DND-41 (cell line): ENCODE measurements at regions not wholly inside any gene's neighbourhood (a gene's known extent, or its start where the extent isn't known, plus 50 kb on each side); places are given as distances from the start of the nearest gene placed in this dataset.
A peak's percentile ranks its signal among the peaks of the same experiment; 100 is the strongest.

Experiments used
- ATAC-seq: fragments of 200-7000 bp; cut with Tn5 transposase; 3 replicates; pipeline ENCODE4 v1.9.1; 2021; ENCODE audit warnings: low read depth; ENCODE audit not compliant: insufficient read depth
- DNase-seq: peaks from one replicate; pipeline ENCODE4 v3.0.0-alpha.2; 2020
- H2AFZ ChIP-seq: 2 replicates; pipeline ENCODE4 v1.6.0; 2012; ENCODE audit warnings: low read depth, low read length
- H3K27ac ChIP-seq: 2 replicates; pipeline ENCODE4 v1.5.1; 2012; ENCODE audit warnings: low read length, inconsistent platforms
- H3K27me3 ChIP-seq: fragments of 200-600 bp; sonication (generic); 2 replicates; pipeline ENCODE4 v1.6.0; 2012; ENCODE audit warnings: low read length, mild to moderate bottlenecking, inconsistent platforms; ENCODE audit not compliant: insufficient read depth, poor library complexity
- H3K36me3 ChIP-seq: 2 replicates; pipeline ENCODE4 v1.5.1; 2012; ENCODE audit warnings: low read length, inconsistent platforms; ENCODE audit not compliant: insufficient read depth
- H3K4me1 ChIP-seq: 2 replicates; pipeline ENCODE4 v1.5.1; 2012; ENCODE audit warnings: mild to moderate bottlenecking, low read length; ENCODE audit not compliant: insufficient read depth
- H3K4me2 ChIP-seq: 2 replicates; pipeline ENCODE4 v1.6.0; 2012; ENCODE audit warnings: mild to moderate bottlenecking, moderate library complexity, low read length, inconsistent platforms; ENCODE audit not compliant: insufficient read depth
- H3K4me3 ChIP-seq, 2 experiments: fragments of 200-600 bp in 1 of 2; shearing (Covaris generic) in 1 of 2; 2 replicates each; pipeline ENCODE4 v1.5.1; 2012 to 2016; ENCODE audit warnings: inconsistent platforms in 2 of 2, low read length in 2 of 2, mild to moderate bottlenecking in 2 of 2, low read depth in 1 of 2, moderate library complexity in 1 of 2
- H3K79me2 ChIP-seq: 2 replicates; pipeline ENCODE4 v1.6.0; 2012; ENCODE audit warnings: low read length, inconsistent platforms; ENCODE audit not compliant: insufficient read depth
- H3K9ac ChIP-seq: 2 replicates; pipeline ENCODE4 v1.6.0; 2012; ENCODE audit warnings: low read depth, mild to moderate bottlenecking, inconsistent platforms, low read length, moderate library complexity
- H3K9me3 ChIP-seq: 2 replicates; pipeline ENCODE4 v1.5.1; 2012; ENCODE audit warnings: low read length, moderate library complexity, mild to moderate bottlenecking, inconsistent platforms; ENCODE audit not compliant: insufficient read depth, severe bottlenecking
- H4K20me1 ChIP-seq: 2 replicates; pipeline ENCODE4 v1.6.0; 2012; ENCODE audit warnings: low read length; ENCODE audit not compliant: insufficient read depth
- EZH2 ChIP-seq: IDR thresholded peaks from 3 replicates; pipeline ENCODE4 v1.6.1; 2012; ENCODE audit warnings: borderline replicate concordance, low read depth, mild to moderate bottlenecking, moderate library complexity, low read length, inconsistent platforms; ENCODE audit not compliant: severe bottlenecking
- TF ChIP-seq, protein P1 (sequence below): IDR thresholded peaks from 2 replicates; pipeline ENCODE4 v1.5.1; 2012; ENCODE audit warnings: borderline replicate concordance, low read length, moderate library complexity, mild to moderate bottlenecking; ENCODE audit not compliant: poor library complexity, severe bottlenecking; ENCODE audit errors: extremely low read depth

GRCh38 chr2:194104687-194105086 is 1552.3 kb upstream of the SLC39A10 start:
- Histone ChIP-seq H4K20me1 (no peaks in the 10 kb centered on the region), H2AFZ (peak overlapping the region; percentile 49; the same call in 1 of the 2 replicates), H3K27me3 (no peaks in the 10 kb centered on the region), H3K4me2 (no peak overlapping the region), H3K4me1 (no peaks in the 10 kb centered on the region), H3K79me2 (no peaks in the 10 kb centered on the region), H3K9ac (no peak overlapping the region), H3K9me3 (no peaks in the 10 kb centered on the region), H3K4me3 (no peak overlapping the region), H3K36me3 (no peaks in the 10 kb centered on the region), H3K27ac (no peak overlapping the region)
- no peak; the same call in 2 of the 3 replicates for ATAC-seq
- TF ChIP-seq EZH2, result no peak
- TF ChIP-seq, protein P1, sequence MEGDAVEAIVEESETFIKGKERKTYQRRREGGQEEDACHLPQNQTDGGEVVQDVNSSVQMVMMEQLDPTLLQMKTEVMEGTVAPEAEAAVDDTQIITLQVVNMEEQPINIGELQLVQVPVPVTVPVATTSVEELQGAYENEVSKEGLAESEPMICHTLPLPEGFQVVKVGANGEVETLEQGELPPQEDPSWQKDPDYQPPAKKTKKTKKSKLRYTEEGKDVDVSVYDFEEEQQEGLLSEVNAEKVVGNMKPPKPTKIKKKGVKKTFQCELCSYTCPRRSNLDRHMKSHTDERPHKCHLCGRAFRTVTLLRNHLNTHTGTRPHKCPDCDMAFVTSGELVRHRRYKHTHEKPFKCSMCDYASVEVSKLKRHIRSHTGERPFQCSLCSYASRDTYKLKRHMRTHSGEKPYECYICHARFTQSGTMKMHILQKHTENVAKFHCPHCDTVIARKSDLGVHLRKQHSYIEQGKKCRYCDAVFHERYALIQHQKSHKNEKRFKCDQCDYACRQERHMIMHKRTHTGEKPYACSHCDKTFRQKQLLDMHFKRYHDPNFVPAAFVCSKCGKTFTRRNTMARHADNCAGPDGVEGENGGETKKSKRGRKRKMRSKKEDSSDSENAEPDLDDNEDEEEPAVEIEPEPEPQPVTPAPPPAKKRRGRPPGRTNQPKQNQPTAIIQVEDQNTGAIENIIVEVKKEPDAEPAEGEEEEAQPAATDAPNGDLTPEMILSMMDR, result no peak
- no peak for DNase-seq

GRCh38 chr2:194103941-194104659 is 1552.9 kb upstream of the SLC39A10 start:
- Histone ChIP-seq H3K4me2 (no peak overlapping the region), H2AFZ (peak overlapping the region; percentile 49; the same call in 1 of the 2 replicates), H3K4me1 (no peaks in the 10 kb centered on the region), H3K9me3 (no peaks in the 10 kb centered on the region), H3K36me3 (no peaks in the 10 kb centered on the region), H3K79me2 (no peaks in the 10 kb centered on the region), H3K4me3 (no peak overlapping the region), H3K27me3 (no peaks in the 10 kb centered on the region), H3K9ac (no peak overlapping the region), H4K20me1 (no peaks in the 10 kb centered on the region), H3K27ac (no peak overlapping the region)
- DNase-seq (no peak), ATAC-seq (no peak)
- TF ChIP-seq EZH2, result no peak
- TF ChIP-seq, protein P1, result no peak

DNA sequence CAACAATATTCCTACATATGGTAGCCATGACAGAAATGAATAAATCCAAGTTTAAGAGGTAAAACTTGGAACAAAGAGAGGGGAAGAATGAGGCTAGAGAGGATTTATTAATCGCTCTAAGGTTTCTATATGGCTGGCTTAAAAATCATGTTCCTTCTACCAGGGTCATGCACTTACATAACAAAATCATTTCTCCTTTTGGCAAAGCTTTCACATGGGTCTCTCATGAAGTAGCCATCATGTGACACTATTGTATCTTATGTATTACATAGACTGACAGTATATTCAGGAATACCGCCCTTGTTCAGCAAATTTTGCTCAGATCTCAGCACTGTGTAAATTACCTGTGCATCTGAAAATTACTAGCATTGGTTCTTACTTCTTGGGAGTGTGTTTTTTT is 1554.5 kb upstream of the SLC39A10 start:
- Histone ChIP-seq H3K4me1 (no peaks in the 10 kb centered on the region), H3K27me3 (no peaks in the 10 kb centered on the region), H3K9me3 (no peaks in the 10 kb centered on the region), H3K36me3 (no peaks in the 10 kb centered on the region), H3K79me2 (no peaks in the 10 kb centered on the region), H3K9ac (no peak overlapping the region), H3K4me3 (no peak overlapping the region), H3K27ac (no peak overlapping the region), H3K4me2 (no peak overlapping the region), H4K20me1 (no peaks in the 10 kb centered on the region), H2AFZ (no peak overlapping the region)
- ATAC-seq (no peak), DNase-seq (no peak)
- no peak for TF ChIP-seq EZH2
- TF ChIP-seq, protein P1, result no peak

DNA sequence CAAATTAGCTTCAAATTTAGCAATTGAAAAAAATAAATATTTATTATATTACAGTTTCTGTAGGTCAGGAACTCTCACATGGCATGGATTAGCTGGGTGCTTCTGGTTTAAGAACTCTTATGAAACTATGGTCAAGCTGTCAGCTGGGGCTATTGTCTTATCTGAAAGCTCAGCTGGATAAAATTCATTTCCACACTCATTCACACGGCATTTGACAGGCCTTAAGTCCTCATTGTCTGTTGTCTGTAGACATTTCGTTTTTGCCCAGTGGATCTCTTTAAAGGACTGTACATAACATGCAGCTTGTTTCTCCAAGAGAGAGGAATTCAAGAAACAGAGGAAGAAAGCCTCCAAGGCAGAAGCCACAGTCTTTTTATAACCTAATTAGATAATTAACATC is 1556.8 kb upstream of the SLC39A10 start:
- Histone ChIP-seq H3K9ac (no peak overlapping the region), H4K20me1 (no peaks in the 10 kb centered on the region), H2AFZ (no peak overlapping the region), H3K27ac (no peak overlapping the region), H3K36me3 (no peaks in the 10 kb centered on the region), H3K9me3 (no peaks in the 10 kb centered on the region), H3K4me1 (no peaks in the 10 kb centered on the region), H3K27me3 (no peaks in the 10 kb centered on the region), H3K4me3 (no peak overlapping the region), H3K79me2 (no peaks in the 10 kb centered on the region), H3K4me2 (no peak overlapping the region)
- ATAC-seq (no peak), DNase-seq (no peak)
- no peak for TF ChIP-seq EZH2
- TF ChIP-seq, protein P1, result no peak
